GM19023 (cell line): ENCODE measurements at regions not wholly inside any gene's neighbourhood (a gene's known extent, or its start where the extent isn't known, plus 50 kb on each side); places are given as distances from the start of the nearest gene placed in this dataset.

ENCODE experiments used
- ATAC-seq: cut with Tn5 transposase; IDR thresholded peaks from one replicate; pipeline ENCODE4 v1.9.1; 2021; ENCODE audit warnings: mild to moderate bottlenecking, moderate library complexity; ENCODE audit not compliant: unreplicated experiment

DNA sequence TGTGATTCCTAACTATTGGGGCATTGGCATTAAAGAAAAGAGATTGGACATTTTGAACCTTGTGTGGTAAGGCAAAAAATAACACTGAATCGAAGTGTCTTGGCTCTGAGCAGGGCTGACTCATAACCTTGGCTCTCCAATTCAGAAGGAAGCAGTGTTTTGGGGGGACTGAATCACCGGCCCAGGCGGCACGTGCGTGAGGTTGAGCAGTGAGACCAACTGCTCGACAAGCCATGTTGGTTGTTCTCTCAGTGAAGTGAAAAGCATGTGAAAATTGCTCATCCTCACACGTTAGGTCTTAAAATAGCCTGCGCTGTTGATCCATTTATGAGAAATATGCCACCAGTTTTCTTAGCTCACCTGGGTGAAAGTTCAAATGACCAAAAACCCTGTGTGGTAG lies 137.8 kb upstream of the SPACA1 start:
- ATAC-seq = no peak

DNA sequence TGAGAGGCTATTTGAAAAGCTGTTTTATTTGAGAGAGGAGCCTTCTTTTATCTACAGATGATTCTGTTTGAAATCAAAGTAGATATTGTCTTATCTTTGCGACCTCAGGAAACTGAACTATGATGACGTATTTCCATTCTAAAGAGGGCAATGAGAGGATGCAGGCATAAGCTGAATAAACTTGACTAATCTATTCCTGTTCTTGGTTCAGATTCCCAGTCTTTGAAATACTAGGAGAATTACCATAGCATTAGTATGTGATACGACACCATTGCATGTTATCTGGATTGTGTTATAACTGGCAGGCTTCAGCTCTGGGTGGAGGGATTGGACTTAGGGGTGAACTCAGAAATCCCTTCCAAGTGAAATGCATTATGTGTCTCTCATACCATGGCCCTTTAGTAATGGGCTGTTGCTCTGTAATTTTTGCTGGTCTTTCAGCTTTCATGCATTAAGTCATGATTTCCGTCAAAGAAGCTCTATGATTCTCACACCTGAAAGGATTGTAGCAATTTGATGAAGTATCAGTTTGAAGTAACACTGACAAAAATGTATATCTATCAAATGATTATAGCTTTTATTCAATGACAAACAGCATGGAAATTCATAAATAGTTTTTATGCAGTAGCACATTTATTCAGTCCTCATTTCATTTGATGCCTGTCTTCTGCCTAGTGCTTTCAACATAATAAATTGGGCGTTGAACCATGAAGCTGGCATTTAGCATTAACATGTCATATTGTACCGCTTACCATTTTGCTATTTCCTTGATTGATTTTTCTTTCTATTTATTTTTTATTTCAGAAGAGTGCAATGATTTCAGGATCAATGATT lies 138.4 kb upstream of the SPACA1 start:
- no peak for ATAC-seq

DNA sequence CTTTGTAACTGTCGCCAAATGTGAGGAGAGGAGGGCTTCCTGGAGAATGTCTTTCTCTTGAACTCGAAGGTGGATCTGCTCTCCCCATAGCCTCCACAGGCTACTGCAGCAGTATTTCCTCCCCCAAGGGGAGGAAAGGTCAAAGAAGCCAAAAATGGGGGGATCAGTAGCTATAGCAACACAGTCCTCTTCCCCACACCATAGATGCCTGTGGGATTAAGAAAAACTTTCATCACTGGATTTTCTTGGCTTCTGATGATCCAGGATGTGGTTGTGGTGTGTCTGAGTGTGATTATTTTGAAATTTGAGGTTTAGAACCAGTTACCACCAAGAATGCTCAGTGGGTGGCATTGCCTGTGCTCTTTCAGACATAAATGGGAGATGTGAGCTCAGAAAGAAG lies 140.1 kb upstream of the SPACA1 start:
- ATAC-seq = no peak

DNA sequence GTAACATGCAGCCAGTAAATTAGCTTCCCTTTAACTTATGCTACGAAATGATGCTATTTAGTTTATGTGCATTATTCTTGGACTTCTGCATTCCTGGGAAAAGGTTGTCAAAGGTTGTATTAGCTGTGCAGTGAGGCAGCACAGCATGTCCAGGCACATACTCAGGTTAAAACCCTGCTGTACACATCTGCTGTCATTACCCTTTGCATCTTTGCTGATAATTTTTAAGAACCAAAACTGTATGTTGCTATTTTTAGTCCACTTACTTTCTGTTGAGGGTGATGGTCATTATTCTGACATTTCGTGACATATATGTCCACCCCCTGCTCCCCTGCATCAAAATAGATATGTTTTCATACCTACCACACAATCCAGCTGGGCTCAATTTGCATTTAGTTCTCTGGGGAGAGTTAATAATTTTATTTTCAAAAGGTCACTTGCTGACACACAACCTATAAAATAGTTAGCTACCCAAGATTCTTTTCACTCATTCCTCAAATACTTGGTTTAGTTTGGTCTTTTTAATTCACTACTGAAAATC lies 142.5 kb upstream of the SPACA1 start:
- ATAC-seq = peak; percentile 86

DNA sequence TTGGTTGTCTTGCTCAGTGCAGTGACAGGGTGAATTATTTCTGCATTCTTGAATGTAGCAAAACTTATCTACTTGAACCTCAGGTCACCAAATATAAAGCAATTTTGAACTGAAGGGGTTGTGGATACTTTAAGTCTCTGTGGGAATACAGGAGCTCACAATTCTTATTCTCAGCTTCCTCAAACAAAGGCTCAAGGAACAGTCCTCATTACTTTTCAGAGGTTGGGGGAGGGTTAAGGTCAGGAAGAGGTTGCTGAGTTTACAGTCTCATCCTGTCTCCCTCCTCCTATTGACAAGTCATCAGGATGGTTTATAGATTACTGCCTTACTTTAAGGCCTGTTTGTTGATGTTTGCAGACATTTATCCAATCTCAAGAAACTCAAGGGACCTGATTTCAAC lies 143.6 kb upstream of the SPACA1 start:
- ATAC-seq = no peak

DNA sequence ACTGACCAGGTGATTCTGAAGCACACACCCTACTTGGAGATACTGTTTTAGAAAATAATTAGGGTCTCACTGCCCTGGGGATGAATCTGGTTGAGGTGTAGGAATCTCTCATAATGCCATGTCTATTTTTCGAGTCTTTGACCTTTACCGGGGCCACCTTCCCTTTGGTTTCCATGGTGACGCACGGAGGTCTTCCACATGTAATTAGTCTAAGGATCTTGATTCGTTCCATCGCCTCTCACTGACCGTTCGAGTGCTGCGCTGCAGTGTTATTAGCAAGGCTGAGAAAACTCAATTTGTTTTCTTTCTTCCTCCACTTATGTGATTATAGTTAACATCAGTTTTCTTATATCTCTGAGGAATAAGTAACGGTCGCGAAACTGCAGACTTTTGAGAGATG lies 144.3 kb upstream of the SPACA1 start:
- no peak for ATAC-seq

DNA sequence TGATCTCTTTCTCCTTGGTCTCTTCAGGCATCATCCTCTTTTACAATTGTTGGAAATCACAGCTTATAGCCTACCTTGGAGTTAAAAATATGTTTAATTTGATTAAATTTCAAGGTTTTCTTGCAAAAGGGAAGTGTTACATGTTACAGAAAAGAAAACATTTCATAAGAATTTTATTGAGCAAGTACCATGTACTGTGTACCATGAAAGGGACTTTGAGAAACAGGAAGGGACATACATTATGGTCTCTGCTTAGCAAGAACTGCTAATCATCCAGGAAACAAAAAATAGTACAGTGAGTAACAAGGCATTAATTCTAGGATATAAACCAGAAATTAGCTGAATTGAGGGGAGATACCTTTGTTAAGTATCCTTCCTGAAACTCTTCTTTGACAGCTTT lies 145.3 kb upstream of the SPACA1 start:
- ATAC-seq = no peak

DNA sequence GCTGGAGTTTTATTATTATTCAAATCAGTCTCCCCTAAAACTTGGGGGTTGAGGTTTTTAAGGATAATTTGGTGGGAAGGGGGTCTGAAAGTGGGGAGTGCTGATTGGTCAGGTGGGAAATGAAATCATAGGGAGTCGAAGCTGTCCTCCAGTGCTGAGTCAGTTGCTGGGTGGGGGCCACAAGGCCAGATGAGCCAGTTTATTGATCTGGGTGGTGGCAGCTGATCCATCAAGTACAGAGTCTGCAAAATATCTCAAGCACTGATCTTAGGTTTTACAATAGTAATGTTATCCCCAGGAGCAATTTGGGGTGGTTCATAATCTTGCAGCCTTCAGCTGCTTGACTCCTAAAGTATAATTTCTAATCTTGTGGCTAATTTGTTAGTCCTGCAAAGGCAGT lies 146.0 kb upstream of the SPACA1 start:
- no peak for ATAC-seq

DNA sequence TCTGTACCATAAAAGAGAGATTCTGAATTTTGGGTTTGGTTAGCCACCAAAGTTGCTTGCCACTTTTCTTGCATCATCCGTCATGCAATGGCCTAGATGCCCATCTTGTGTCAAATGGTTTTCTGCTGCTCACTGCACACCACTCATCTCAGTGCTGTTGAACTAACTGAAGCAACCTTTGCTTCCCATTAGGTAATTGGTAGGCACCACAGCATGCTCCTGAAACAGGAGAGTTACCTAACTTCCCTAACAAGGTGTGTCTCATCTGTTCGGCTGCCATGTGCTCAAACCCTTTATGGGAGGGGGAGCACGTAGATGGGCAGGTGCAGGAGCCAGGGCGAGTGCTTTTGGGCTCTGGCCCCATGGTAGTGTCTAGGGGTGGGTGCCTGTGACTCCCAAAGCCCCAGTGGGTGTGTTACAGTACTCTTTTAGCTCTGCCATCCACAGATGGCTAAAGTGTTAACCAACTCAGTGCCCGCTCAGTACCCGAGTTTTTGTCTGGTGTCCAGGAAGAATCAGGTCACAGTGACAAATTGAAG lies 147.4 kb upstream of the SPACA1 start:
- ATAC-seq = no peak

DNA sequence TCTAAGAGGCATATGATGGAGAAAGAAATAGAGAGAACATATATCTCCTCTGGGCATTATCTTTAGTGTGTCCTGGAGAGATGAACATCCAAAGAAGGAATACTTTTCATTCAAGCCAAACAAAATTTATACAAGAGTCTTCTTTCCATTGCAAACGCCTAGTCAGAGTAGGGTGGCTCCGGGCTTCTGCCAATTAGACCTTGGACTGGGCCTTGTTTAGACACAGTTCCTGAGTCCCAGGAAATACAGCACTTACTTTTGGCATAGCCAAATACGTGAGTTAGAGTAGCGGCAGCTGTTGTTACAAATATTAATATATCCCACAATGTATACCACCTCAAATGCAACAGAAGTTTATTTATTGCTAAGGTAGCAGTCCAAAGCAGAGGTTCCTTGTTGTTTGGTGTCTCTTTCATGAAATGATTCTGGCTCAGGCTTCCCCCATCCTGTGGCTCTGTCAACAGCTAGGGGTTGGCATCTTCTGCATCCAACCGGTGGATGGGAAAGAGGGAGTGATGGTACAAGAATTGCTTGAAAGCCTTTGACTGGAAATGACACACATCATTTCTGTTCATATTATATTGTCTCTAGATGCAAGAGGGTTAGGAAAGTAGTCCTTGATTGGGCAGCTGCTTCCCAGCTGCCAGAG lies 148.0 kb upstream of the SPACA1 start:
- no peak for ATAC-seq

DNA sequence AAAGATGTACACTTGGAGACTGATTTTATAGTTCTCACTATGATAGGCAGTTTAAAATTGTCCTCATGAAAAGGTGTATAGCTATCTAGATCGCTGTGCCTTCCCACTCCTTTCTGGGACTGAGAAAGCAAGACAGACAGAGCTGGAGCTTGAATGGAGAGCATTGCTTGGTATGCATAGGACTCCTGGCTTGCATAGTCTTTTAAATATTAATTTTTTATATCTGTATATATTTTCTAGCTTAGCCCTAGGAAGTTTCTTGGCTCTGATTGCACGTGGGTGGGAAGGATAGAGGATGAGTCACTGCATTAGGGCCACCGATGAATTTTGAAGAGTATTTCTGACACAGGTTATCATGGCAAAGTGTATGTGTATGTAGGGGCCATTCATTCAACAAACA lies 150.0 kb upstream of the SPACA1 start:
- no peak for ATAC-seq

DNA sequence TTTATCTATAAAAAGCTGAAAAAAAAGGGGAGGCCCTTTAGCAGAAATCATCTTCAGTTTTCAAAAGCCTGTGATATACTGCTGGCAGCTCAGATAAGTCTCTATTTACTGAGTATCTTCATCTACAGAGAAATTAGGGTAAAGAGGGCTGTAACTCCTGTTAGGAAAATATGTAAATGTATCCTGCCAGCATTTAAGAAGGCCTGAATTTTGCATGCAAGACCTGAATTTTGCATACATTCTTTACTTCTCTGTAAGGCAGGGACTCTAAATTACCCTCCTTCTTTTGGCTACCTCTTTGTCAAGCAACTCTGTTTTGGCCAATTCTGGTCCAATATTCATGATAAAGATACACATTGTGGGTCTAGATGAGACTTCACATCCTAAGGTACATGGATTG lies 150.6 kb upstream of the SPACA1 start:
- no peak for ATAC-seq

DNA sequence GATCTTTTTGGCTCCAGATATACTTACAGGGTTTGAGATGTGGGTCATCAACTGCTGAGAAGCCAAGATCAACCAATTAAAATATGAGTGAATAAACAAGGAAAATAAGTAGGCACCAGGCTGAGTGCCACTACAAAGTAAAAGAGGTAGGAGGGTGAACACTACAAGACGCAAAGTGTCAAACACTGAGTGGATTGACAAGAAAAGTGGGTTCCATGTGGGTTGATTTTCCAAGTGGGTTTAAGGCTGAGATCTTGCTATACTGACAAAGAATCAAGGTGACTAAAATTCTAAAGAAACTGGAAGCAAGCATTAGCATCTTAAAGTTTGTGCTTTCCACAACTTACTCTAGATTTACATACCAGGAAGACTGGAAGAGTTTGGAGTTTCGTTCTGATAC lies 160.4 kb upstream of the SPACA1 start:
- ATAC-seq = no peak

DNA sequence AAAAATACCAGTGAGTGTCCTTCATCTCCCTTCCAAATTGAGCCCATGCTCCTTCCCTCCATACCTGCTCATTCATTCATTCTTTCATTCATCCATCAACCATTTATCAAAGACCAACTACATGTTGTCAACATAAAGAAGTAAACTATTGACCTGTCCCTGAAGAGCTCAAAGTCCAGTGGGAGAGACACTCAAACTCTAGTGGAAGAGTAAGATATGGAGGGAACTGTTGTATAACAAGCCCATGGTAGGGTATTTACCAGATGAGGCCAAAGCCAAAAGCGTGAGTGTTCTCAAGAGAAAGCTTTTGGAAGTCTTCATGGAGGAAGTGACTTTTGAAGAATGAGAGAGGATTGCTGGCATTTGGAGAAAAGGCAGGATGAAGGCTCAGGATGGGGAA lies 163.4 kb upstream of the SPACA1 start:
- no peak for ATAC-seq

DNA sequence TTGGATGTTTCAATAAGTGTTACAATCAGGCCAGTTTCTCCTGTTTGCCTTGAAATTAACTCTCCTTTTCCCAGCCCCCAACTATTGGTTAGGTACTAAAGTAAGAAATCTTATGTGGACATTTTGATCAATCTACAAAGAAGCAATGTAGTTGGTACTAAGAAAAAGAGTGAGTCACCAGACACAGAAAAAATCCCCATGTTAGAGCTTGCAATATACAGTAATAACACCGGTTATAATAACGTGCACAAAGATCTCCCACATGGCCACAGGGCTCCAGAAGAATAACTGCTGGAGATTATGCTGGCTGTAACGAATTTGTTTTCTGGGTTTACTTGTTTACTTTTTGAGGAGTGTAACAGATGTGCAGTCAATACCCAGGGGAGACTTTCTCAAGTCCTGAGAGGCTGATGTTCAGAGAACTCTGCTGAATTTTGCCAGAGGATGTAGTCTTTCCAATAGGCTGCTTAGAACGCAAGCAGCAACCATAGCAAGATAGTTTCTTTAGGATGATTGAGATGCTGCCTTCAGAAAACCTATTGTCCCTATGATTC lies 166.2 kb upstream of the SPACA1 start:
- ATAC-seq = no peak

DNA sequence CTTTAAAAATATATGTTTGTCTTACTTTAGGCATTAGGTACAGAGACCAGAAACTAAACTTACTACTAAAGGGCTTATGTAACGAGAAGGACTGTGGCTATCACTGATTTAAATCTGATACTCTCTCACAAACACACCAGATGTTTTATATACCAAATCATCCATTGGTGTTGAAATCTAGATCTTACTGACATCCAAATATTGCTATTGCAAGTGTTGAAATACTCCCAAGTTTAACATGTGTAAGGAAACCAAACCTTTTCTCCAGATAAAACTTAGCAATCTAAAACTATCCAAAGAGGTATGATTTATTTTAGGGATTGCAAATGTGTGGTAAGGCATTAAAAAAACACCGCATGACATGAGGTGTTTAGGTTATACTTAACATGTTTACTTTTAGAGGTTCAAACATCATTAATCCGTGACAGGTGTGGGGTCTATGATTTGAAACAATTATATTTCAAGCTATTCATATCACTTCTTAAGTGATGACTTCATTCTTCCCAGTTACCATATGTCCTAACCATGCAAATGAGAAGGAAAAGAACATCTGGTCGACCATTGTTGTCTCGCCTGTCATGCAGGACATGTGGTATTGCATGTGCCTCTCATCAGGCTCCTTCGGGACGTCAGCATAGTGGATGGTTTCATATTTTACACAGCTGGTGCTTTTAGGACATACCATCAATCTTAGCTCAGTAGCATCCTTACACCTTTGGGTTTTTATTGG lies 168.3 kb upstream of the SPACA1 start:
- peak; percentile 89 for ATAC-seq

DNA sequence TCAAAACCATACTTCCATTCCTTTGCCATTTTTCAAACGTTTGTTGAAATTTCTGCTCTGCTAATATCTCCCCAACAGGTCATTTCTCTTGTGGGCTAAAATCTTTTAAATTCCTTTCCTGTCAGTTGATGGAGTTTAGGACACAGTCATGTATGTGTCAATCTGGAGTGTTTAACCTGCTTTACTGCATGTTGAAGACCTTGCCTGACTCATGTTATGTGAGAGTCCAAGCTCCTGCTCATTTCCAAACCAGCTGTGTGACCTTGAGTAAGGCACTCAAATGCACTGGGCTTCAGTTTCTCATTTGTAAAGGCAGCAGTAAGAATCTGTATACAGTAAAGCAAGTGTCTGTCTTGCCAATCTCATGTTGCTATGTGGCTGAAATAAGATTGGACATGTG lies 171.9 kb upstream of the SPACA1 start:
- ATAC-seq = no peak

DNA sequence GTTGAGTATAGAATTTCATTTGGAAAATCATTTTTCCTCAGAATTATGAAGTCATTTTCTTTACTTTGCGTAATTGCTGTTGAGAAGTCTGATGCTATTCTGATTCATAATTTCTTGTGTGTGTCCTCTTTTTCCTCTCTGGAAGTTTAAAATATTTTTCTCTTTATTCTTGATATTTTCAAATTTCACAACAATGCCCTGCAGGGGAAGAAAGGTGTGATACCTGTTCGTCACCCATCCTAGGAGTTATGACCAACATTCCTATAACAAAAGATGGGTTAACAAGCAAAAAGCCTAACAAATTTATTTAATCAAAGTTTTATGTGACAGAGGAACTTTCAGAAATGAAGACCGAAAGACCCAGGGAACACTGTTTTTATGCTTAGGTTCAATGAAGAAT lies 171.5 kb upstream of the AKIRIN2 start:
- ATAC-seq = no peak

DNA sequence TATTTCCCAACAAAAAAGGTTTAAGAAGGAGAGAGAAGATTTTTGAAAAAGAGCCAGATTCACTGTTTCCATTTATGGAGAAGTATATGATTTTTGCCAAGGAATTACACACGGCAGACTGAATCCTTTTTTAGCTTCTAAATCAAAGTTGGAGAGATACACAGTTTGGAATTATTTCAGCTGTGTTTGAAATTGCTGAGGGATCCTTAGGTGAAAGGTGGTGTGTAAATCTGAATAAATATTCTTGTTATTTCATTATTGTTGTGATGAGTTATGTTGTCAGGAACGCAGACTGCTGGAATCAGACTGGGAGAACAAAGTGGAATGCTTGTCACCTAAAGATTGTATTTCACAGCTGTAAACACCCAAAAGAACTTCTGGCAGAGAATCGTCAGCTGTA lies 168.5 kb upstream of the AKIRIN2 start:
- ATAC-seq = no peak

DNA sequence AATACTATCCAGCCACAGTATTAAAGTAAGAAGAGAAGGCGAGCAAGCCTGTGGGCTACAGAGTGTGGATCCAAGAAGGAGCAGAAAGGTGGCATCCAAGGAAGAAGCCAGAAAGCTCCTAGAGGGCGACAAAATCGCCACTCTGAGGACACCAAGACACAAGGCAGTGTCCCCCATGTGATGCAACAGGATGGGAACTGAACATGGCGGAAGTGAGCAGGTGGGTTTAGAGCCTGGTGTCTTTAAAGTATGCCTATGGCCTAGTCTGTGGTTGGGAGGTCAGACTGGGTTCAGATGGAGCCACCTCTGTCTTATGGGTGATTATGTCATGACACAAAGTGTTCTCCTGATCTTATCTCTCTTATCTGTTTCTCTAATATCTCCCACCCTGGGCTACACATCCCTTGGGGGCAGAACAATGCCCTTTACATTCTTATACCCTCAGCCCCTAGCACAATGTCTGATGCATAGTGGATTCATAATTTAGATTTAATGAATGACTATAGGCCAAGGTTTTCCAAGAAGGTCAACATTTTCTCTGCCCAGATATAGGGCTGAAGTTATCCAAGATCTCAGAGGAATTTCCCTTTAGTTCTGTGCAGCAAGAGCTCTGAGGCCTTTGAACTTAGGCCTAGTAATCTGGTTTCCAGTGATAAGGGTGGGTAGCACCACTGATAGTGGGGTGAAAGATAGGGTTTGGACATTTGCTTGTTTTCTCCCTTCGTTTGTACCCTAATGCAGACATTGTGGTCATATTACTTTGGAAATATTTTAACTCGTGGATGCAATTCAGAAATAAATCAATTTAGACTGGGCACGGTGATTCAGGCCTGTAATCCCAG lies 167.3 kb upstream of the AKIRIN2 start:
- no peak for ATAC-seq
